Activated naive CD4-positive, alpha-beta T cell treated with anti-CD3 and anti-CD28 coated beads, Interleukin-2, amount 50 U/mL, for 16 hours (primary cell): ENCODE measurements at regions not wholly inside any gene's neighbourhood (a gene's known extent, or its start where the extent isn't known, plus 50 kb on each side); places are given as distances from the start of the nearest gene placed in this dataset.
"Not testable (repeated sequence)": the region's sequence is repeated elsewhere in the genome, so short reads cannot be mapped to it uniquely, and the experiment has no call there.

Experiments
- DNase-seq: peaks from one replicate; pipeline ENCODE4 v3.0.0-alpha.2; 2020

DNA sequence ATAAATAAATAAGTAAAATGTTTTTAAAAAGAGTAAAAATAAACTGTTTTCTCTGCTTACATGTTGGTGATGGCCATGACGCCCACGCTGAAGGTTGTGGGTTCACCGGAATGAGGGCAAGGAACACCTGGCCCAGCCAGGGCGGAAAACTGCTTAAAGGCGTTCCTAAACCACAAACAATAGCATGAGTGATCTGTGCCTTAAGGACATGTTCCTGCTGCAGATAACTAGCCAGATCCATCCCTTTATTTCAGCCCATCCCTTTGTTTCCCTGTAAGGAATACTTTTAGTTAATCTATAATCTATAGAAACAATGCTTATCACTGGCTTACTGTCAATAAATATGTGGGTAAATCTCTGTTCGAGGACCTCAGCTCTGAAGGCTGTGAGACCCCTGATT, 63.3 kb upstream of the CEP78 start:
- not testable (repeated sequence) for DNase-seq

DNA sequence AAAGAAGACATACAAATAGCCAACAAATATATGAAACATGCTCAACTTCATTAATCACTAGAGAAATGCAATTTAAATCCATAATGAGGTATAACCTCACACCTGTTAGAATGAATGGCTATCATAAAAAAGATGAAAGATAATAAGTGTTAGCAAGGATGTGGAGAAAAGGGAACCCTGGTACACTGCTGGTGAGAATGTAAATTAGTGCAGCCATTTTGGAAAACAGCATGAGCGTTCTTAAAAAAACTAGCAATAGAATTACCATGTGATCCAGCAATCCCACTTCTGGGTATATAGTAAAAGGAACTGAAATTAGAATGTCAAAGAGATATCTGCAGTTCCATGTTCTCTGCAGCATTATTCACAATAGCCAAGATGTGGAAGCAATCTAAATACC, 64.2 kb upstream of the CEP78 start:
- no peak for DNase-seq

DNA sequence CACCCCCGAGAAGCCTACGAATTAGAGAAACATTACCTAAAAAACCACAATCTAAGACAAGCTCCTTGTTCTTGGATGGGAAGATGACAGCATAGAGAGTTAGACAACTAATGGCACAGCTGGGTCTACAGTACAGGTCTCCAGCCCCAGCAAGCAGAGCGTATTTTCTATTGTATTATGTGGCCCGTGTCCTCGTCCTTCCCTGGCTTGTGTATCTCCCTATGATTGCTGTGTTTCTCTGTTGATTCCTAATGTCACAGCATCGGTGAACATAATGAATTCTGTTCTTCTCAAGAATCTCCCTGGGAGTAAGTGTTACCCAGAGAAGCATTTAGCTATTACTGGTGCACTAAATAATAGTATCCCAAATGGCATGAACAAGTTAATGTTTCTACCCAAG, 66.8 kb upstream of the CEP78 start:
- DNase-seq = no peak

DNA sequence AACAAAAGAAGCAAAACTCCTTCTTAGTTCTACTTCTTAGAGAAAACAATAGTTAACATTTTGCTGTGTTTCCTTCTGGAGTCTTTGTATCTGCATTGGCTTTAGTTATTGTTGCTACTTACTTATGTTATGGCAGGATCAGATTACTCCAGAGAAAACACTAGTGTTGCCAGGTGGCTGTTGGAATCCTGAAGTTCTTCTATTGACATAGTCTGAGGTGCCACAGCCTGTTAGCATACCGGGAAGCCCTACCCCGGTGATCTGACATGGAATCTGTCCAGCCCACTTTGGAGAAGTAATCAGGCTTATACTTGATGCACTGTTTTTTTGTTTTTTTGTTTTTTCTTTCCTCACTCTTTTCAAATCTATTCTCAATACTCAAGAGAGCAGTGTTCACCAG, 68.5 kb upstream of the CEP78 start:
- no peak for DNase-seq

DNA sequence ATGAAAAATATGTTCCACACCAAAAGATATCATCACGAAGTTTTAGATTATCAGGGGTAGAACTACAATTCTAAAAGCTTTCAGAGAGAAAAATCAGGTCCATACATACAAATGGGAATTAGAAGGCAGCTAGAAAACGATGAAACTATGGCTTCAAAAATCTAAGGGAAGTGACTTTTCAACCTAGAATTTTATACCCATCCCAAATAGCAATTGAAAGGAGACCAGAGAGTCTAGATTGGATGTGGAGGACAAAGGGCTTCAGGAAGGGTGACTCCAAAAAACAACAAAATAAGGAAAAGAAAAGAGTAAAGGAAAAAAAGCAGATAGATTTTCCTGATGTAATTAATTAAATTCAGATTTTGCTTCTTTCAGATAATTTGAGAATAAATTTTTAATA, 72.0 kb upstream of the CEP78 start:
- DNase-seq = no peak

DNA sequence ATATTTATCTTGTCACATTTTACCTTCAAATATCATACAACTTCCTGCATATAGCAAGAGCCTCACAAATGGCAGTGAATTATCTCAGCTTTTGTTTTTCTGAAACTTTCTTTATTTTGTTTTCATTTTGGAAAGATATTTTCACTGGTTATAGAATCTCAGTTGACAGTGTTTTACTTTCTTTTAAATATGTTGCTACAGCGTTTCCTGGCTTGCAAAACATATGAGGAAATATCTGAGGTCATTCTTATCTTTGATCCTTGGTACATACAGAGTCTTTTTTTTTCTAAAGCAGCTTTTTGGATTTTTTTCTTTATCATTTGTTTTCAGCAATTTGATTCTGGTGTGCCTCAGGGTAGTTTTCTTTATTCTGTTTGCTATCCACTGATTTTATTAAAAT, 77.6 kb upstream of the CEP78 start:
- DNase-seq = no peak

DNA sequence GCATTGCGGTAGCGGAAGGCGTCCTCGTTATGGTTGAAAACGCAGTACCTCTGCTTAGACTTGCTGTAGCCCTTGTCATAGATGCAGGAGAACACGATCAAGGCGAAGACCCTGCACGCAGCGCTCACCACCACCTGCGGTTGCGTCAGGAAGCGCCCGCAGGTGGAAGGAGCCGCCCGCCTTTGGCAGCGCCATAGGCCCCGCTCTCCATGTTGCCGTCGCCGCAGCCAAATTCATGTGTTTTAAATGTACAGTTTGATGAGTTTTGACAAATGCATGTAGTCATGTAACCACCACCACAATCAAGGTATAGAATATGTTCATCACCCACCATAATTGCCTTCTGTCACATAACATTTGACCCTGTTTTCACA, 84.9 kb upstream of the CEP78 start:
- no peak for DNase-seq

DNA sequence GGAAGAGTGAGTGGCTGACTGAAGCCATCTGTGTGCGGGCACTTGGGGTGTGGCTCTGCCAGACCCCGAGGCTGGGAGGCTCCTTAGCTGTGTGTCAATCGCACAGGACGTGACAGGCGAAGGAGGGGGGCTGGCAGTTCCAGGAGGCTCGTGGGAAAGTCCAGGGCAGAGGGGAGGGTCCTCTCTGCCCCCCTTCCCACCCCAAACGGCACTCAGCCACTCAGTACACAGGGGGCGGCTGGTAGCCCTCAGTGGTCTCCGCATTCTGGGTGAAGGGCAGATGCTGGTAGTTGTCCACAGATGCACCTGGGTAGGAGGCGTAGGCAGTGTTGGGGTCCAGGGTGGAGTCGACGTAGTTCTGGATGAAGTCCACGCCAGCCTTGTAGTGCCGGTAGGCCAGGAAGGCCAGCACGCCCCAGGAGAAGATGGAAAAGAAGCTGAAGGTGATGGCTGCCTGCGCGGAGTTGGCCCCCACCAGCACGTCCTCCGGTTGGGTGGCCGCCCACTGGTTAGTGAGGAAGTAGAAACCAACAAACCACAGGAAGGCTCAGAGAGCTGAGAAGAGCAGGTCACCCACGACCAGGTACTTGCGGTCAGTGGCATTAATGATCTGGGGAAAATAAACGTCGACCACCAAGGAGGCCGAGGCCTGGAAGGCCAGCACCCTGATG, 85.4 kb upstream of the CEP78 start:
- no peak for DNase-seq

DNA sequence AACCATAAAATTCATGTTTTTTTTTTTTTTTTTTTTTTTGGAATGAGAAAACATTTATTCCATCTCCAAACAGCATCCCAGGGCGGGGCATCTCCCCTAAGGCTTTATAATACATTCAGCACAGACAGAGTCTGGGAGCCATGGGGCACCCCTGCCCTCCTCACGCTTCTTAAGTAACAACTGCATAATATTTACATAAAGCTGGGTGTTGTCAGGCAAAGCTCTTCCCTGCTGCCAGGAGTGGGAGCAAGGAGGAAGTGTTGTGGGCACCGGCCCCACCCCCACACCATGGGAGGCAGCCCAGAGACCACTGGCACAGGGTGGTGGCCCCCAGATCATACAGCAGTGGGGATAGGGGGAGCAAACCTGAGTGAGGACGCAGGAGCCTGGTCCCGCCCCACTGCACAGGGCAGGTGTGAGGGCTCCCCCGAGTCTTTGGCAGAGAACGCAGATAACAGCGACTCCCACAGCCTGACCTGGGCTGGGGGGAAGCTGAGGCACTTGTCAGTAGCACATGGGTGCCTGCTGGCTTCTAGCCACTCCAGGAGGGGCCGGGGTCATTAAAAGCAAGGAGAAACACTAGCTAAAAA, 86.1 kb upstream of the CEP78 start:
- no peak for DNase-seq

DNA sequence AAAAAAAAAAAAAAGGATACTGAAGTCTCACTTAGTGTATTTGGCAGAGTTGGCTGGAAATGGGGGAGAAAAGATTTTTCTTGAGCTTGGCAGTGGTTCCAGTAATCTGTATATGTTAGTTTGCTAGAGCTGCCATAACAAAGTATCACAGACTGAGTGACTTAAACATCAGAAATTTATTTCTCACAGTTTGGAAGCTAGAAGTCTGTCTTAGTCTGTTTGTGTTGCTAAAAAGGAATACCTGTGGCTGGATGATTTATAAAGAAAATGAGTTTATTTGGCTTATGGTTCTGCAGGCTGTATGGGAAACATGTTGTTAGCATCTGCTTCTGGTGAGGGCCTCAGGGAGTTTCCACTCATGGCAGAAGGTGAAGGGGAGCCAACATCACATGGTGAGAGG, 89.6 kb upstream of the CEP78 start:
- no peak for DNase-seq

DNA sequence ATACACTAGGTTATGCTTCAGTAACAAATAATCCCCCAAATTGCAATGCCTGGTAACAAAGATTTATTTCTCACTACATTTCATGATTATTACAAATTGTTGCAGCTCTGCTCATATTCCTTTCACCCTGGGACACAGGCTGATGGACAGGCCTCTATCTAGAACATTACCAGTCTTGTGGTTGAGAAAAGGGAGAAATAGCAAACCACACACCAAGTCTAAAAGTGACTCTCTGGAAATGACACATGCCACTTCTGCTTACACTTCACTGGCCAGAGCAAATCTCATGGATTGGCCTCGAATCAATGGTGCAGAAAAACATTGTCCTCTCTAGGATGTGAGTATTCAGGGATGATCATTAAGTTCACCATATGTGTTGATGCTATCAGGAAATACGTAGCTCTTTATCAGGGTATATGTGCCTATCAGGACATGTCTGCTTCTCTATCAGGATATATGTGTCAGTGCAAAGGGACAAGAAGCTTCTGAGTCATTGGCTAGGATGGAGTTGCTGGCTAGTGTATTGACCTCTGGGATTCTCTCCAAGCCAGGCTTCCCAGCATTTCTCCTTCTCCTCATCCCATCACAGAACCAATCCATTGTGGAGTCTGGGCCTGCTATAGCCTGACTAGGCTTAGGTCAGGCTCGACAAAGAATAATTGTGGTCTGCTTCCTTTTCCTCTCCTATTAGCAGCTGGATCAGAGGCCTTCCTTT, 91.1 kb upstream of the CEP78 start:
- DNase-seq = no peak

DNA sequence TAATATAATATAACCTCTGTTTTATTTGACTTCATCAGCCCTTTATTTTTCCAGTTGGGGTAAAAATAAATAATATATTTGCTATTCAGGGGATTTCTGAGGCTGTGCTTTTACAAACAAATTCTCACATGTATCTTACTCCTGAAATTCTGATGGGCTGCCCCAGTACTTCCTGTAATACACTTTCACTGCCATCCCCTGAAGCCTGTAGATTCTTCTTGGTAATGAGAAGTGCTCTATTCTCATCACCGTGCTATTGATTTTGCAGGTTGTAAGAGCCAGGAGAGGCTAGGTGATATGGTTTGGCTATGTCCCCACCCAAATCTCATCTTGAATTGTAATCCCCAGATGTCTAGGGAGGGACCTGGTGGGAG, 91.9 kb upstream of the CEP78 start:
- no peak for DNase-seq

DNA sequence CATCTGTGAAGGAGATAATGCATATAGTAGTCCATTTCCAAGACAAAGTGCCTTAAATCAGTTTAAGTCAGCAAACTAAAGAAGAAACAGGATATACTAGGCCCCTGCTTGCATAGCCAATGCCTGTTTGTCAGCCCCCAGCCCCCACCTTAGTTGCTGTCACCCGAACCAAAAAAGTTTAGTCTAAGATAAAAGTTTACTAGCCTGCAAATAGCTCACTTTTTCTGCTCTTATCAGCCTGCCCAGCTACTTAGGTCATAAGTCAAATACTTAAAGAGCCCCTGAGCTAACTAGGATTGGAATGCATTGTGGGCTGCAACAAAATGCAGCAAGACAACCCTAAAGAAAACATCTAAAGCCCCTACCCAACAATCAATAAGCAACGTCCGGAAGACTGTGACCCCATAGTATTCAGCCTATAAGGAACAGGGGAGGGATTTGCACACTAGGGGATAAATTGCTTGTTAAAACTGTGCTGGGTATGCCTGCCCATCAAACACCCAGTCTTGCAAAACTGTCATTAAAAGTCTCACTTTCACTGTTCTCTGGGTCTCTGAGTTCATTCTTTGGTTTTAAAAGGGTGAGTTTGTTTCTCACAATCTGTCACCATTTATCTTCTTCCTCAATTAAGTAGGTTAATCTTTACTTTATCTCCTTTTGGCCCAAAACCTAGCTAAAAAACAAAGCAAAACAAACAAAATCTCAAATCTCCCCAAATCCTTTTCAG, 92.4 kb upstream of the CEP78 start:
- no peak for DNase-seq

DNA sequence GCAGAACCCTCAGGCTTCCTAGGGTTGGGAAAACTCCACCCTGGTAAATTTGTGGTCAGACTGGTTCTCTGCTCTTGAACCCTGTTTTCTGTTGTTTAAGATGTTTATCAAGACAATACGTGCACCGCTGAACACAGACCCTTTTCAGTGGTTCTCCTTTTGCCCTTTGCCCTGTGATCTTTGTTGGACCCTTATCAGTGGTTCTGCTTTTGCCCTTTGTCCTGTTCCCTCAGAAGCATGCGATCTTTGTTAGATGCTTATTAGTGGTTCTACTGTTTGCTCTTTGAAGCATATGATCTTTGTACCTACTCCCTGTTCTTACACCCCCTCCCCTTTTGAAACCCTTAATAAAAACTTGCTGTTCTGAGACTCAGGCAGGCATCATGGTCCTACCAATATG, 93.6 kb upstream of the CEP78 start:
- DNase-seq = not testable (repeated sequence)

DNA sequence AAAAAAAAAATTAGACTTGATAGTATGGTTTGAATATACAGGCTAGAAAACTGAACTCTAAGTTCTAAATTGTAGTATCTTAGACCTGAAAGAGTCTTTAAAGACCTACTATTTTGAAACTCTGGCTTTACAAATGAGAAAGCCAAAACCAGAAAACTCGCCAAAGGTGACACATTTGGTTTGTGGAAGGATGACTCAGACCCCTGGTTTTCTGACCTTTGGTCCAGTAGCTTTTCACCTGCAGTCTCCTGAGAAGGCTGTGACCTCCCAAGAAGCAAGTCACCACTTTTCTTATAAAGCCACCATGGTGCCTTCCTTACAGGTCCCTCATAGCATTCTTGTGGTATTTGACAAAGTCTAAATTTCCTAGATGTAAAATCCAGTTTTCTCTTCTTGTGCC, 102.1 kb upstream of the CEP78 start:
- no peak for DNase-seq

DNA sequence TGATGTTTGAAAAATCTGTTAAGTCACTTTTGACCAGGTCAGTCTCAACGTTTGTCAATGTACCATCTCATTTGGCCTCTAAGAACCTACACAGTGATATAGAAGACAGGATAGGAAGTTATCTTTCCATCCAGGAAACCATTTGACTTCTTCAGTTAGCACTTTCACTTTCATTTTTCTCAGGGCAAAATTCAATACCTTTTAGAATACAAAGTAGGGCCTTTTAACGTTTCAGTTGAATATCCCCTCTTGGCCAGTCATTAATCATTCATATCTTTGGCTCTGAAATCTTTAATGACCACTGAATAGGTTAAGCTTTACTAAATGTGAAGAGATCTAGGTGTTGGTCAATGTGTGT, 101.1 kb upstream of the GNAQ start:
- no peak for DNase-seq

DNA sequence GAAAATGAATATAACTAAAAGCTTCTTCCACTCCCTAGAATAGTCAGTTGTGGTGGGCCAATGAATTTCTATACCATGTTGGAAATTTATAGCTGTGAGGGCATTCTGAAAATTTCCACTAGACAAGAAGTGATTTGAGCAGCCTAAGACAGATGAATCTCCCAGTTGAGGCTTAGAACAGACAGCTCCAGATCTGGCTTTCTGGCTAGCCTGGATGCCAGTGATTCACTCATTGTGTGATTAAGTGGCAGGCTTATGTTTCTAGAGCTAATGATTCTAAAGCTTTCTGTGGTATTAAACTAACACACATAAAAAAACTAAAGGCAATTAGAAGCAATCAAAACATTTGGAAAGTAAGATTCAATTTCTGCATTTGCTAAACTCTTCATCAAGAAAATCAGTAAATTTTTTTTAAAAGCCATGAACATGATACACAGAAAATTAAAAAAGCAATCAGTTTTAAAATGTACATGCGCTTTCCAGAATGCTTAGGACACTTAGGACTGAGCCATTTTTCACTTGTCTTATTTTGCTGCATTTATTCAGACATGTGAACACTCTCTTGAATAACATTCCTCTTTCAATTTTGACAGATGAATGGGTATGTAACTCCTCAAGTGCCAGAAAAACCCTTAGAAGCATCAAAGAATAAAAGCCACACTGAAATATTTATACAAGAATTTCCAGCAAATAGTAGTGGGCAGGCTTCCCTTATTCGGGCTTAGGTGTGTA, 100.5 kb upstream of the GNAQ start:
- no peak for DNase-seq

DNA sequence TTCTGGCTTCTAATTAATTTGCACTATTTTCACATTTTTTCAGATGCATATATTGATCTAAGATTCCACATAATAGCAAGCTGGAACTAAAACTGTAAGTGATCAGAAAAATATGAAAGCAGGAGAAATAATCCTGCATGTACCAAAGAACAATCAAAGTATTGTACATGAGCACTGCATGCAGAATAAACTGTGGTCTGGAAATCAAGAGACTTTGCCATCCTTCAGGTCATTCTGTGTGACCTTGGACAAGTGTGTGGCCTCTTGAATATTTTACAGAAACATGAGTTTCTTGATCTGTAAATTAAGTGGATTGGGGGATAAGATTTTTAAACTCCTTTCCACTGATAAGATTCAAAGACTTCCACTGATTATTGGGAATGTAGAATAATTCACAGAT, 99.2 kb upstream of the GNAQ start:
- DNase-seq = no peak

DNA sequence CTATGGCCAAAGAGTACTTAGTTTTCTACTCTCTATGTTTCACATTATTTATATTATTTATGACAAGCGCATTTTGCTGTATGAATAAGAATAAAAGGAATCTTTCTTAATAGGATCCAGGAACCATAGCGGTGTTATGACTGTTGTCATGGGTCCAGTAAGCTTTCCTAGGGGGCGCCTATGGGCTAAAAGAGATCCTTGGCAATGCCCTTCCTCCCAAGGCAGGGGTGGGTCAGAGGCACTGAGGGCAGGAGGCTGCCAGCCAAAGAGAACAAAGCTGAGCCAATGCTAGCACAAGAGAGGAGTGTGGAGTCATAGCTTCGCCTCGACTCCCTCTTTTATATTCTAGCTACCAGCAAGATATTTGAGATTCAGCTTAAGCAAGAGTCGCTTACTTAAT, 98.4 kb upstream of the GNAQ start:
- no peak for DNase-seq

DNA sequence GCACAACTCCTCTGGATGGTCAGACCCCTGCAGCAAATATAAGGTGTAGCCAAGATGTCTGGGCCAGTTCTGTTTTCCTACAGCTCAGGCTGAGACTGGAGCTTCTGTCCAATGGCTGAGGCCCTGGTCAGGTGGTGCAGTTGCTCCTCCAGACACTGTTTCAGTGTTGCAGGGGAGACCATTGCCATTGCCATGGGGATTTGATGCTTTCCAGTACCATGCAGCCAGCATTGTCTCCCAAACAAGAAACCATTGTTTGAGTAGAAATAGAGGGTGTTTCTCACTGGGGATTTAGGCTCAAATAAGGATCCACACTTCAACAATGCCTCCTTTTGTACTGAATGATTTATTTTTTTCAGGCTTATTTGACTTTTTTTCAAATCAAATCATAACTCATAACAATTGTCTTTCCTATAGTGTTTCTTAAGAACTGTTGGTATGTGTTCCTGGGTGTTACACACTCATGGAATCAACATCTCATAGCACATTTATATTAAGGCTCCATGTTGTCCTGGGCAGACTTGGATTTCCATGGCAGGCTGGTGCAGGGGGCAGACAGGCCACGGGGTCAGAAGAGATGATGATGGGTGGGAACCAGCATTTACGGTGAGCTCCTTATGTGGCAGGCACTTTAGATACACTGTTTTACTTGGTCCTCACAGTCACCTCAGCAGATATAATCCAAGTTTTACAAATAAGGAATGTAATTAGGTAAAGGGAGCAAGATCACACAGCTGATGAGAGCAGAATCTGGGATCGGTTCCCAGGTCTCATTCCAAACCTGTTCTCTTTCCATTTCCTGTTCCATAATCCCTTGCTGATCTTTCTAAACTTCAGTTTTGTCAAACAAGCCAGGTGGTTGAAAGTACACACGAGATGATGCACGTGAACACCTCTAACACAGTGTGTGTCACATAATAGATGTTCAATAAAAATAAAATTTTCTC, 95.9 kb upstream of the GNAQ start:
- DNase-seq = no peak

DNA sequence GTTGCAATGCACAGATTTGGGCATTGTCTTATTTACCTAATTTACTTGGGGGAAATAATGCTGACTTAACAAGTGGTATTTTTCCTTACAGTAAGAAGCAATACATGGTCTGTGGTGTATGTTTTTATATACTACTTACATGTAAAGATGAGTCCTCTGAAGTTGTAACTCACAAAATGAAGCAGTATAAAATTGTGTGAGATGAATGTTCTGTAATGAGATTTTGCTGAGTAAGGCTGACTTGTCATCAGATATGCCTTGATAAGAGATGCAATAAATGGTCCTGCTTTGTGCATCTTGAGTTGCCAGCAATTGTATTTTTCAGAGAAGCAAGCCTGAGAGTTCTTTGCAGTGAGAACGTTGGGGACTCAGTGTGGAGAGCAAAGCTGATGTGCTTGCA, 92.2 kb upstream of the GNAQ start:
- DNase-seq = no peak

DNA sequence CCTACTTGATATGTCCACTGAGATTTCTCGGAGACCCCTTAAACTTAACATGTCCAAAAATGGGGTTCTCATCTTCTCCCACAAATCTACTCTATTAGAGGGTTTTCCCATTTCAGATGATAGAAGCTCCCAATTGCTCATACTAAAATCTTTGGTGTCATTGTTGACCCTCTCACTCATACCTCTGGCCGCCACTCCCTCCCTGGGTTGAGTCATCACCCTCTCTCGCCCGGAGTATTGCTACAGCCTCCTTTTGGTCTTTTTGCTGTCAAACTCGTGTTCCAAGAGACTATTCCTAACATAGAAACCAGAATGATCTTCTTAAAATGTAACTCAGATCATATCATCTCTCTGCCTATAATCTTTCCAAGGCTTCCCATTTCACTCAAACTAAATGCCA, 91.0 kb upstream of the GNAQ start:
- no peak for DNase-seq
